Activated CD8-positive, alpha-beta T cell treated with anti-CD3 and anti-CD28 coated beads for 36 hours (primary cell): ENCODE measurements at regions not wholly inside any gene's neighbourhood (a gene's known extent, or its start where the extent isn't known, plus 50 kb on each side); places are given as distances from the start of the nearest gene placed in this dataset.

Experiments
- ATAC-seq: fragments of 200-7000 bp; cut with Tn5 transposase; one replicate; pipeline ENCODE4 v1.10.0; 2021; ENCODE audit warnings: mild to moderate bottlenecking, moderate library complexity
- CTCF ChIA-PET: fragments of 350-600 bp; sonication (Branson Sonifier 250); formaldehyde crosslinking; loops from one replicate; lab custom pipeline; 2021; ENCODE audit warnings: antibody characterized with exemption; lab: Charles Lee
- POLR2A ChIA-PET: fragments of 350-600 bp; sonication (Branson Sonifier 250); formaldehyde crosslinking; loops from one replicate; lab custom pipeline; 2021; ENCODE audit warnings: antibody characterized with exemption; lab: Charles Lee
- DNase-seq: peaks from one replicate; pipeline ENCODE4 v3.0.0-alpha.2; 2020
- H3K27ac Mint-ChIP-seq: one replicate; pipeline ENCODE4 v1.8.0; 2021; ENCODE audit warnings: mild to moderate bottlenecking, mixed read lengths
- H3K27me3 Mint-ChIP-seq: one replicate; pipeline ENCODE4 v1.8.0; 2021; ENCODE audit warnings: mixed read lengths
- H3K36me3 Mint-ChIP-seq: one replicate; pipeline ENCODE4 v1.8.0; 2021; ENCODE audit warnings: low read depth, mixed read lengths
- H3K4me1 Mint-ChIP-seq: one replicate; pipeline ENCODE4 v1.8.0; 2021; ENCODE audit warnings: low read depth, mixed read lengths
- H3K4me3 Mint-ChIP-seq: one replicate; pipeline ENCODE4 v1.8.0; 2021; ENCODE audit warnings: mild to moderate bottlenecking, moderate library complexity, mixed read lengths
- H3K9me3 Mint-ChIP-seq: one replicate; pipeline ENCODE4 v1.8.0; 2021; ENCODE audit warnings: mixed read lengths
- CTCF ChIP-seq: fragments of 200-600 bp; IDR thresholded peaks from one replicate; pipeline ENCODE4 v1.8.0; 2022; ENCODE audit warnings: antibody characterized with exemption, mild to moderate bottlenecking
- intact Hi-C: fragments of 100-400 bp; cut with micrococcal nuclease; formaldehyde crosslinking; loops from one replicate; pipeline ENCODE4 v1.10.0; 2022

GRCh38 chr18:59087391-59087790, 52.3 kb upstream of the SEC11C start:
- CTCF ChIA-PET: interaction anchor here (1.0 to 5.0 kb wide), 4 partner anchors 11 to 183 kb away, joined by 3 to 28 read pairs (median 5); no protein-coding TSS in a partner anchor
- DNase-seq (peak; percentile 23), ATAC-seq (peak; percentile 64)
- peaks cover 13% of the 10 kb centered on the region for H3K27me3 Mint-ChIP-seq
- no peaks in the 10 kb centered on the region for H3K36me3 Mint-ChIP-seq
- intact Hi-C loops: loop anchor here (10.0 kb wide), 2 partner anchors 127 to 177 kb away; no protein-coding TSS in a partner anchor
- H3K27ac Mint-ChIP-seq: no peak overlapping the region
- no peak for TF ChIP-seq CTCF
- H3K9me3 Mint-ChIP-seq: no peaks in the 10 kb centered on the region
- peaks cover 7% of the 10 kb centered on the region for H3K4me1 Mint-ChIP-seq
- POLR2A ChIA-PET: no interaction called here
- H3K4me3 Mint-ChIP-seq: no peak overlapping the region
